SU-DHL-6 (cell line): ENCODE measurements at regions not wholly inside any gene's neighbourhood (a gene's known extent, or its start where the extent isn't known, plus 50 kb on each side); places are given as distances from the start of the nearest gene placed in this dataset.

Experiments used
- CTCF ChIP-seq: fragments of 200-600 bp; sonication (generic); IDR thresholded peaks from one replicate; pipeline ENCODE4 v1.5.1; 2017; ENCODE audit warnings: antibody characterized with exemption, mild to moderate bottlenecking, low read length, moderate library complexity; ENCODE audit not compliant: insufficient read depth, poor library complexity, severe bottlenecking
- EZH2phosphoT487 ChIP-seq: fragments of 200-600 bp; sonication (generic), shearing (Covaris generic); conservative IDR thresholded peaks from 2 replicates; pipeline ENCODE4 v1.6.1; 2018; ENCODE audit warnings: mild to moderate bottlenecking, antibody characterized with exemption, low read length, moderate library complexity, mixed read lengths

- TF ChIP-seq CTCF (no peak), EZH2phosphoT487 (no peak)
Measured at GRCh38 chr2:205892251-205892655, 193.7 kb downstream of the INO80D start.
